ENCODE measurements at regions not wholly inside any gene's neighbourhood (a gene's known extent, or its start where the extent isn't known, plus 50 kb on each side); places are given as distances from the start of the nearest gene placed in this dataset.

DNA sequence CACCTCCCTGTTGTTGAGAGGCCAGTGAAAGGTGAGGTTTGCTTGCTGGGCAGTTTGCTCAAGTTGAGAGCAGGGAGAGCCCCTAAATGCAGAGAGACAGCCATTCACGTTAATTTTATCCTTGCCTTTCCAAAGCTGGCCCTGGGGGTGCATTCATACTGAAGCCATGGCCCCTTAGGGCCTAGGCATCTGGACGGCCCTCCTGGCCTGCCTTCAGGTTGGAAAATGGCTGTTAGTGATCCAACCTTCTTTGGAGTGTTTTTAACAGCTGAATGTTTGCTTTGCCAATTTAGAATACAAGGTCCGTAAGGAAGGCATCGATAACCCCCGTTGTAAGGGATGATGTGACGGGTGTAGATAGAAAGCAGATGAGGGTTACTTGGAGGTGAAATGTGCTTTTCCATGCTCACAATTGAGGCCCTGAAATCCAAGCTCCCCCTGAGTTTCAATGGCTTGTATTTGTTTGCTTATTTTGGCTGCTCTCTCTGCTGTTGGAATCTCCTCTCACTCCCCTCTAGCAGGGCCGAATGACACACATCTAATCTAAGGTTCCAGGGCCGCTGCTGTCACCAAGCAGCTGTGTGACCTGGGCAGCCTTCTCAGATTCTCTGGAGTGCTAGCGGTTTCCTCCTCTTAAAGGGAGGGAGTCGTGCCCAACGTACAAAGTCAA lies 171.6 kb upstream of the MKI67 start:
- TF ChIP-seq EZH2 (IDR thresholded peaks at IDR 0.05; ENCODE audit: borderline replicate concordance, insufficient read depth, low read length, poor library complexity, severe bottlenecking) (no peak), POLR2AphosphoS5 (IDR thresholded peaks at IDR 0.05) (no peak)
- TF ChIP-seq, protein P1, sequence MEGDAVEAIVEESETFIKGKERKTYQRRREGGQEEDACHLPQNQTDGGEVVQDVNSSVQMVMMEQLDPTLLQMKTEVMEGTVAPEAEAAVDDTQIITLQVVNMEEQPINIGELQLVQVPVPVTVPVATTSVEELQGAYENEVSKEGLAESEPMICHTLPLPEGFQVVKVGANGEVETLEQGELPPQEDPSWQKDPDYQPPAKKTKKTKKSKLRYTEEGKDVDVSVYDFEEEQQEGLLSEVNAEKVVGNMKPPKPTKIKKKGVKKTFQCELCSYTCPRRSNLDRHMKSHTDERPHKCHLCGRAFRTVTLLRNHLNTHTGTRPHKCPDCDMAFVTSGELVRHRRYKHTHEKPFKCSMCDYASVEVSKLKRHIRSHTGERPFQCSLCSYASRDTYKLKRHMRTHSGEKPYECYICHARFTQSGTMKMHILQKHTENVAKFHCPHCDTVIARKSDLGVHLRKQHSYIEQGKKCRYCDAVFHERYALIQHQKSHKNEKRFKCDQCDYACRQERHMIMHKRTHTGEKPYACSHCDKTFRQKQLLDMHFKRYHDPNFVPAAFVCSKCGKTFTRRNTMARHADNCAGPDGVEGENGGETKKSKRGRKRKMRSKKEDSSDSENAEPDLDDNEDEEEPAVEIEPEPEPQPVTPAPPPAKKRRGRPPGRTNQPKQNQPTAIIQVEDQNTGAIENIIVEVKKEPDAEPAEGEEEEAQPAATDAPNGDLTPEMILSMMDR (IDR thresholded peaks at IDR 0.05; ENCODE audit: poor library complexity, severe bottlenecking): no peak
